Activated T-helper 1 cell treated with anti-CD3 and anti-CD28 coated beads, Interleukin-12 subunit alpha, Interleukin-12 subunit beta, Interleukin-2, Interleukin-4 antibody, amounts not matched to agents 30 ng/mL and 10 ng/mL and 1 ng/mL, durations not matched to agents 14 hours and 24 hours and 36 hours (primary cell): ENCODE measurements at regions not wholly inside any gene's neighbourhood (a gene's known extent, or its start where the extent isn't known, plus 50 kb on each side); places are given as distances from the start of the nearest gene placed in this dataset.

Source experiments
- DNase-seq: peaks from one replicate; pipeline ENCODE4 v3.0.0; 2021; ENCODE audit warnings: low spot score
- H3K27ac Mint-ChIP-seq: one replicate; pipeline ENCODE4 v1.8.0; 2021; ENCODE audit warnings: mild to moderate bottlenecking, mixed read lengths
- H3K27me3 Mint-ChIP-seq: one replicate; pipeline ENCODE4 v1.8.0; 2022; ENCODE audit warnings: mild to moderate bottlenecking, moderate library complexity, mixed read lengths; ENCODE audit not compliant: insufficient read depth
- H3K36me3 Mint-ChIP-seq: one replicate; pipeline ENCODE4 v1.8.0; 2021; ENCODE audit warnings: low read depth, mixed read lengths
- H3K4me1 Mint-ChIP-seq: one replicate; pipeline ENCODE4 v1.8.0; 2021; ENCODE audit warnings: low read depth, mixed read lengths
- H3K4me3 Mint-ChIP-seq: one replicate; pipeline ENCODE4 v1.8.0; 2021; ENCODE audit warnings: mild to moderate bottlenecking, moderate library complexity, mixed read lengths
- H3K9me3 Mint-ChIP-seq: one replicate; pipeline ENCODE4 v1.8.0; 2021; ENCODE audit warnings: mixed read lengths
- intact Hi-C: fragments of 100-400 bp; cut with micrococcal nuclease; formaldehyde crosslinking; loops from one replicate; pipeline ENCODE4 v1.15.1; 2024

- H3K4me3 Mint-ChIP-seq: no peak overlapping the region
Measured at GRCh38 chr4:63632858-63633257, 776.4 kb downstream of the TECRL start.

DNA sequence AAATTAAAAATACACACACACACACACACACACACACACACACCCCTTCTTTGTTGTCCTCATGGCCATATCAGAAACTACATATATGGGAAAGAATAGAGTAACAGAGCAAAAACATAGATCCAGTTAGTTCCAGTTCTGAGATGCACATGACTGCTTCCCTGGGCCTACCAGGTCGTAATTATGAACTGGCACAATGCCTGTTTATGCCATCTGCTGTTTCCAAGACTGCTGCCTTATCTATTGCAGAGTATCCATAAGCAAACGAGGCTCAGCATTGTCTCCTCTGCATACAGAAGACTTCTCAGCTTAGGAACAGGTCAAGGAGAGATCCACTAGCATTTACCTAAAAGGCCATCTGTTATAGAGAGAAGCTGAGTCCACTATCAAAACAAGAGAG is 789.0 kb downstream of the TECRL start:
- Mint-ChIP-seq H3K4me3 (no peak overlapping the region), H3K9me3 (peaks cover 3% of the 10 kb centered on the region), H3K27ac (no peak overlapping the region), H3K27me3 (no peaks in the 10 kb centered on the region), H3K36me3 (no peaks in the 10 kb centered on the region), H3K4me1 (no peaks in the 10 kb centered on the region)
- DNase-seq: no peak
- intact Hi-C loops: no loop called here

More at GRCh38 chr4:63632858-63633257, 776.4 kb downstream of the TECRL start:
- no peak for DNase-seq
- no peaks in the 10 kb centered on the region for H3K27me3 Mint-ChIP-seq
- H3K9me3 Mint-ChIP-seq: no peaks in the 10 kb centered on the region
- H3K27ac Mint-ChIP-seq: no peak overlapping the region
- intact Hi-C loops: no loop called here
- H3K4me1 Mint-ChIP-seq: no peaks in the 10 kb centered on the region
- no peaks in the 10 kb centered on the region for H3K36me3 Mint-ChIP-seq

- peaks cover 3% of the 10 kb centered on the region for H3K9me3 Mint-ChIP-seq
- H3K27me3 Mint-ChIP-seq: no peaks in the 10 kb centered on the region
- no peak overlapping the region for H3K27ac Mint-ChIP-seq
- DNase-seq: no peak
- no peaks in the 10 kb centered on the region for H3K36me3 Mint-ChIP-seq
- intact Hi-C loops: no loop called here
- no peaks in the 10 kb centered on the region for H3K4me1 Mint-ChIP-seq
- H3K4me3 Mint-ChIP-seq: no peak overlapping the region
Measured at GRCh38 chr4:63619771-63620170, 789.5 kb downstream of the TECRL start.

DNA sequence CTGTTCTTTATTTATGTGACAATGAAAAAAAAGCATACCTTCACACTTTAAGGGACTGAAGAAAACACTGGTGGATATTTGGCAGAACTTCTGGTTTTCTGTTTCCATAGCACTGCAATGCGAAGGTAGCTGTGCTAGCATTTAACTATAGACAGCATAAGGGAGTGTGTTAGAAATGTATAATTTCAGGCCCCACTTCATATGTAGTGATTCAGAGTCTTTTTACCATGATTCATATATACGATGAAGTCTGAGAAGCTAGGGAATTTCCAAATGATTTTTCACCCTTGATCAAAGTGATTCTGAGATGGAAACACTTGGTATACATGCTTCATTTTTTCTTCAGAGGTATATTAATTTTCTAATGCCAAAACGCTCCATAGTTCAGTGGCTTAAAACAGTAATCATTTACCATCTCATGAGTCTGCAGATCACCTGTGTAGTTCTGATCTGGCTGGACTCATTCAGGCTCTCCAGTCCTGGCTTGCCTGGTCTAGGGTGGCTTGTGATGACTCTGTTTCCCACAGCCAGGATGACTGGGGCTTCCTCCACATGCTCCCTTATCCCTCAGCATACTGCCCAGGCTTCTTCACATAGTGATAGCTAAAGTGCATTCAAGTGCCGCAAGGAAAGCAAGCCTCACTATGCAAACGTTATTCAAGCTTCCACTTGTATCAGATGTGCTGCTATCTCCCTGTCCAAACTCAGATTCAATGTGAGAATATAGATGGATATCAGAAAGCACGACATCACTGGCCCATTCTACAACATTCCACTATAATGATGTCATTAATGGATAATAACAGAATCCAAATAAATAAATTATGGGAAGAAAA is 790.1 kb downstream of the TECRL start:
- Mint-ChIP-seq H3K36me3 (no peaks in the 10 kb centered on the region), H3K9me3 (peaks cover 3% of the 10 kb centered on the region), H3K4me1 (no peaks in the 10 kb centered on the region), H3K27ac (no peak overlapping the region), H3K4me3 (no peak overlapping the region), H3K27me3 (no peaks in the 10 kb centered on the region)
- intact Hi-C loops: no loop called here
- no peak for DNase-seq

- Mint-ChIP-seq H3K27me3 (no peaks in the 10 kb centered on the region), H3K36me3 (no peaks in the 10 kb centered on the region), H3K9me3 (peaks cover 10% of the 10 kb centered on the region), H3K4me1 (no peaks in the 10 kb centered on the region), H3K4me3 (no peak overlapping the region), H3K27ac (no peak overlapping the region)
- DNase-seq: no peak
- intact Hi-C loops: no loop called here
Measured at GRCh38 chr4:63607169-63607872, 801.9 kb downstream of the TECRL start.

DNA sequence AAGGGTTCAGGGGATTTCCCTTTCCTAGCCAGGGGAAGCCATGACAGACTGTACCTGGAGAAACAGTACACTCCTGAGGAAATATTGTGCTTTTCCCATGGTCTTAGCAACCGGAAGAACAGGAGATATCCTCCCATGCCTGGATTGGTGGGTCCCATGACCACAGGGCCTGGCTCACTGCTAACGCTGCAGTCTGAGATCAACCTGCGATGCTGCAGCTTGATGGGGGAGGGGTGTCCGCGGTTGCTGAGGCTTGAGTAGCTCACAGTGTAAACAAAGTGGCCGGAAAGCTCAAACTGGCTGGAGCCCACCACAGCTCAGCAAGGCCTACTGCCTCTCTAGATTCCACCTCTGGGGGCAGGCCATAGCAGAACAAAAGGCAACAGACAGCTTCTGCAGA is 819.5 kb downstream of the TECRL start:
- Mint-ChIP-seq H3K36me3 (no peaks in the 10 kb centered on the region), H3K27ac (no peak overlapping the region), H3K27me3 (no peaks in the 10 kb centered on the region), H3K4me1 (no peaks in the 10 kb centered on the region), H3K9me3 (peaks cover 28% of the 10 kb centered on the region), H3K4me3 (no peak overlapping the region)
- DNase-seq: no peak
- intact Hi-C loops: no loop called here

GRCh38 chr4:63583561-63583960 is 825.7 kb downstream of the TECRL start:
- Mint-ChIP-seq H3K27ac (no peak overlapping the region), H3K4me1 (no peaks in the 10 kb centered on the region), H3K4me3 (no peak overlapping the region), H3K36me3 (no peaks in the 10 kb centered on the region), H3K27me3 (no peaks in the 10 kb centered on the region), H3K9me3 (no peaks in the 10 kb centered on the region)
- intact Hi-C loops: no loop called here
- DNase-seq: no peak

- no peak for DNase-seq
- Mint-ChIP-seq H3K9me3 (no peaks in the 10 kb centered on the region), H3K27ac (no peak overlapping the region), H3K27me3 (no peaks in the 10 kb centered on the region), H3K4me3 (no peak overlapping the region), H3K4me1 (no peaks in the 10 kb centered on the region), H3K36me3 (no peaks in the 10 kb centered on the region)
- intact Hi-C loops: no loop called here
Measured at GRCh38 chr4:63583007-63583406, 826.2 kb downstream of the TECRL start.

DNA sequence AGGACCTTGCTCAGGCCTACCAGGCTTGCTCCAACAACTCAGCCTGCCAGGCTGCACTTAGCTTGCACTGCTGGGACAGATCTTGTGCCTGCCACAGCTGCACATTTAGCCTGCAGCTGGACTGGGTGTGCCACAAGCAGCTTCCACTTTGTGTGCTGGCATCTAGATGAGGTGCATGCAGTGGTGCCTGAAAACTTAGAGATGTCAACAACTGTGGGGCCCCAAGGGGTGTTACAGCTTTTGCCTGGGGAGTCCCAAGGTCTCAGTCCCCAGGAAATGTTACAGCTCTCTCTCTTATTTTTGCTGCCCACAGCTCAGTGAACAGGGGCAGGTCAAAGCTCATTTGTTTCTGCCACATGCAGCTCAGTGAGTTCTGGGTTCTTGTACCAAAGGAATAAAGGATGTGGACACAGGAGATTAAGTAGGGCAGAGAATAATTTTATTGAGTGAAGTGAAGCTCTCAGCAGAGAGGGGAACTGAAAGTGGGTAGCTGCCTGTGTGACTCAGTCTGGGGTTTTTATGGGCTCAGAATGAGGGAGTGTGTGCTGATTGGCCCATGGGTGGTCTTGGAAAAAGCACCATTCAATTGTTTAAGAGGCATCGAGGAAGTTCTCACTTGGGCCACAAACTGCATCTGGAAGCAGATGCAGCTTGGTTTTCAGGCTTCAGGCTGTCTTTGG is 828.3 kb downstream of the TECRL start:
- DNase-seq: no peak
- Mint-ChIP-seq H3K4me1 (no peaks in the 10 kb centered on the region), H3K9me3 (no peaks in the 10 kb centered on the region), H3K27ac (no peak overlapping the region), H3K4me3 (no peak overlapping the region), H3K36me3 (no peaks in the 10 kb centered on the region), H3K27me3 (no peaks in the 10 kb centered on the region)
- intact Hi-C loops: no loop called here

GRCh38 chr4:63578383-63578782 is 830.9 kb downstream of the TECRL start:
- DNase-seq: no peak
- intact Hi-C loops: no loop called here
- H3K4me3 Mint-ChIP-seq: no peak overlapping the region
- no peaks in the 10 kb centered on the region for H3K4me1 Mint-ChIP-seq
- no peaks in the 10 kb centered on the region for H3K27me3 Mint-ChIP-seq
- H3K27ac Mint-ChIP-seq: no peak overlapping the region
- no peaks in the 10 kb centered on the region for H3K36me3 Mint-ChIP-seq
- peaks cover 6% of the 10 kb centered on the region for H3K9me3 Mint-ChIP-seq

GRCh38 chr4:63566658-63567057 is 842.6 kb downstream of the TECRL start:
- no peaks in the 10 kb centered on the region for H3K27me3 Mint-ChIP-seq
- H3K36me3 Mint-ChIP-seq: no peaks in the 10 kb centered on the region
- intact Hi-C loops: no loop called here
- DNase-seq: no peak
- H3K9me3 Mint-ChIP-seq: peaks cover 4% of the 10 kb centered on the region
- H3K4me1 Mint-ChIP-seq: no peaks in the 10 kb centered on the region
- H3K27ac Mint-ChIP-seq: no peak overlapping the region
- H3K4me3 Mint-ChIP-seq: no peak overlapping the region

- no peaks in the 10 kb centered on the region for H3K4me1 Mint-ChIP-seq
- no peaks in the 10 kb centered on the region for H3K27me3 Mint-ChIP-seq
- H3K4me3 Mint-ChIP-seq: no peak overlapping the region
- intact Hi-C loops: no loop called here
- DNase-seq: no peak
- H3K9me3 Mint-ChIP-seq: peaks cover 10% of the 10 kb centered on the region
- H3K36me3 Mint-ChIP-seq: no peaks in the 10 kb centered on the region
- H3K27ac Mint-ChIP-seq: no peak overlapping the region
Measured at GRCh38 chr4:63563288-63564014, 845.8 kb downstream of the TECRL start.
